Endometrium (tissue), 2 donors: ENCODE measurements at regions not wholly inside any gene's neighbourhood (a gene's known extent, or its start where the extent isn't known, plus 50 kb on each side); places are given as distances from the start of the nearest gene placed in this dataset.

ENCODE experiments used
- FAIRE-seq: peaks from 2 replicates; lab custom pipeline; 2012; peaks lifted over from hg19 to GRCh38; lab: Jason Lieb, UNC
- donor health status: control.
- donor health status: control.

GRCh38 chr2:217028128-217028527 is 168.3 kb upstream of the TNP1 start:
- FAIRE-seq: no peak

GRCh38 chr2:217027414-217027813 is 167.6 kb upstream of the TNP1 start:
- FAIRE-seq: no peak

GRCh38 chr2:217026569-217026968 is 166.7 kb upstream of the TNP1 start:
- FAIRE-seq: no peak

GRCh38 chr2:217026161-217026560 is 166.3 kb upstream of the TNP1 start:
- no peak for FAIRE-seq

- no peak for FAIRE-seq
These were observed 163.7 kb upstream of the TNP1 start for GRCh38 chr2:217023611-217024010.

GRCh38 chr2:217017456-217018252 is 157.8 kb upstream of the TNP1 start:
- FAIRE-seq: peak; percentile 97

- FAIRE-seq: peak; percentile 92
These were observed 157.0 kb upstream of the TNP1 start for GRCh38 chr2:217016796-217017419.

- no peak for FAIRE-seq
These were observed 154.7 kb upstream of the TNP1 start for GRCh38 chr2:217014328-217015105.

- FAIRE-seq: no peak
These were observed 154.1 kb upstream of the TNP1 start for GRCh38 chr2:217013926-217014325.

- FAIRE-seq: no peak
These were observed 151.7 kb upstream of the TNP1 start for GRCh38 chr2:217011576-217011975.

GRCh38 chr2:217010173-217010572 is 150.3 kb upstream of the TNP1 start:
- no peak for FAIRE-seq

GRCh38 chr2:217008794-217009193 is 148.9 kb upstream of the TNP1 start:
- FAIRE-seq: no peak

- FAIRE-seq: no peak
These were observed 146.4 kb upstream of the TNP1 start for GRCh38 chr2:217006217-217006616.

GRCh38 chr2:217004656-217005055 is 144.8 kb upstream of the TNP1 start:
- no peak for FAIRE-seq

GRCh38 chr2:217001740-217002139 is 141.9 kb upstream of the TNP1 start:
- no peak for FAIRE-seq

- no peak for FAIRE-seq
These were observed 140.5 kb upstream of the TNP1 start for GRCh38 chr2:217000406-217000805.

- FAIRE-seq: no peak
These were observed 136.5 kb upstream of the TNP1 start for GRCh38 chr2:216996279-216996845.

GRCh38 chr2:216994353-216994854 is 134.5 kb upstream of the TNP1 start:
- no peak for FAIRE-seq

- FAIRE-seq: peak; percentile 97
These were observed 132.3 kb upstream of the TNP1 start for GRCh38 chr2:216992056-216992675.

- peak; percentile 84 for FAIRE-seq
These were observed 131.7 kb upstream of the TNP1 start for GRCh38 chr2:216991563-216991962.

- FAIRE-seq: no peak
These were observed 129.7 kb upstream of the TNP1 start for GRCh38 chr2:216989340-216990129.
